ENCODE measurements at regions not wholly inside any gene's neighbourhood (a gene's known extent, or its start where the extent isn't known, plus 50 kb on each side); places are given as distances from the start of the nearest gene placed in this dataset.

GRCh38 chr1:232687304-232687703 lies 57.4 kb upstream of the SIPA1L2 start:
- H3K27me3 ChIP-seq (ENCODE audit: control insufficient read depth, insufficient read depth, low read length), result no peaks in the 10 kb centered on the region
- no peak overlapping the region for H3K9ac ChIP-seq (ENCODE audit: insufficient read depth, low read length)

GRCh38 chr1:232687728-232688127 lies 57.8 kb upstream of the SIPA1L2 start:
- Histone ChIP-seq H2AFZ (ENCODE audit: low read length) (no peak overlapping the region), H3K36me3 (ENCODE audit: control insufficient read depth, insufficient read depth, low read length) (no peaks in the 10 kb centered on the region), H3K9me3 (ENCODE audit: control insufficient read depth, insufficient read depth, low read depth, low read length) (no peaks in the 10 kb centered on the region), H4K20me1 (ENCODE audit: control insufficient read depth, extremely low read depth, insufficient read depth, low read length) (no peaks in the 10 kb centered on the region), H3K27ac (ENCODE audit: insufficient read depth, low read length) (no peak overlapping the region), H3K4me2 (ENCODE audit: extremely low read depth, insufficient read depth, low read length) (no peak overlapping the region), H3K9ac (ENCODE audit: insufficient read depth, low read length) (no peak overlapping the region), H3K27me3 (ENCODE audit: control insufficient read depth, insufficient read depth, low read length) (no peaks in the 10 kb centered on the region), H3K4me3 (replicated peaks in 1 of 4; ENCODE audit: control extremely low read depth in 1 of 4, insufficient read depth in 1 of 4, low read depth in 3 of 4, low read length in 4 of 4) (no peak overlapping the region), H3K4me1 (ENCODE audit: control insufficient read depth, extremely low read depth, insufficient read depth, low read length) (no peaks in the 10 kb centered on the region), H3K79me2 (ENCODE audit: control insufficient read depth, insufficient read depth, low read length) (no peaks in the 10 kb centered on the region)
- TF ChIP-seq EZH2 (IDR thresholded peaks at IDR 0.05; ENCODE audit: low read length, missing control alignments), result no peak
- no peak for TF ChIP-seq CTCF (conservative IDR thresholded peaks at IDR 0.05 in 1 of 2, IDR thresholded peaks at IDR 0.05 in 1 of 2; ENCODE audit: low read depth in 1 of 2, low read length in 2 of 2)
- no peak for DNase-seq (ENCODE audit: low read depth in 2 of 2)

More at GRCh38 chr1:232687304-232687703, 57.4 kb upstream of the SIPA1L2 start:
- no peak for DNase-seq (ENCODE audit: low read depth in 2 of 2)
- Histone ChIP-seq H3K9me3 (ENCODE audit: control insufficient read depth, insufficient read depth, low read depth, low read length) (no peaks in the 10 kb centered on the region), H4K20me1 (ENCODE audit: control insufficient read depth, extremely low read depth, insufficient read depth, low read length) (no peaks in the 10 kb centered on the region), H3K36me3 (ENCODE audit: control insufficient read depth, insufficient read depth, low read length) (no peaks in the 10 kb centered on the region), H3K79me2 (ENCODE audit: control insufficient read depth, insufficient read depth, low read length) (no peaks in the 10 kb centered on the region), H2AFZ (ENCODE audit: low read length) (no peak overlapping the region), H3K4me2 (ENCODE audit: extremely low read depth, insufficient read depth, low read length) (no peak overlapping the region), H3K4me3 (replicated peaks in 1 of 4; ENCODE audit: control extremely low read depth in 1 of 4, insufficient read depth in 1 of 4, low read depth in 3 of 4, low read length in 4 of 4) (no peak overlapping the region), H3K4me1 (ENCODE audit: control insufficient read depth, extremely low read depth, insufficient read depth, low read length) (no peaks in the 10 kb centered on the region), H3K27ac (ENCODE audit: insufficient read depth, low read length) (no peak overlapping the region)
- TF ChIP-seq CTCF (conservative IDR thresholded peaks at IDR 0.05 in 1 of 2, IDR thresholded peaks at IDR 0.05 in 1 of 2; ENCODE audit: low read depth in 1 of 2, low read length in 2 of 2) (no peak), EZH2 (IDR thresholded peaks at IDR 0.05; ENCODE audit: low read length, missing control alignments) (no peak)

DNA sequence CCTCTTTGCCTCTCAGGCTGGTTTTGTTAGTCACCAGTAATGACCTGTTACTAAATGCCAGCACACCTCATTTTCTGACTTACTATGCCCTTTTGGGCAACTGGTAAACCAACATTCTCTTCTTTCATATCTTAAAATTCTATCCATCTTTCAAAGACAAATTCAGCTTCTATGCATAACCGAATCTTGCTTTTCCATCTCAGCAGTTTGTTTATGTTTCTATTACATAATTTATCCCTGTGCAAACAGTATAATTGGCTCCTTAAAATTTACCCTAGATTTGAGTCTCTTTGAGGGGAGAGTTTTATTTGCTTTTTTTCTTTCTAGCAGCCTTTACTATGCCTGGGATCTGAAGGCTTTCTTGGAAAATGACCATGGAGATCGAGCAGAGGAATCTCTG lies 58.5 kb upstream of the SIPA1L2 start:
- no peaks in the 10 kb centered on the region for H3K79me2 ChIP-seq (ENCODE audit: control insufficient read depth, insufficient read depth, low read length)
- H4K20me1 ChIP-seq (ENCODE audit: control insufficient read depth, extremely low read depth, insufficient read depth, low read length), result no peaks in the 10 kb centered on the region
- no peak overlapping the region for H3K4me2 ChIP-seq (ENCODE audit: extremely low read depth, insufficient read depth, low read length)
- no peaks in the 10 kb centered on the region for H3K27me3 ChIP-seq (ENCODE audit: control insufficient read depth, insufficient read depth, low read length)
- no peaks in the 10 kb centered on the region for H3K36me3 ChIP-seq (ENCODE audit: control insufficient read depth, insufficient read depth, low read length)
- H3K9me3 ChIP-seq (ENCODE audit: control insufficient read depth, insufficient read depth, low read depth, low read length), result no peaks in the 10 kb centered on the region
- H3K4me3 ChIP-seq (replicated peaks in 1 of 4; ENCODE audit: control extremely low read depth in 1 of 4, insufficient read depth in 1 of 4, low read depth in 3 of 4, low read length in 4 of 4), result no peak overlapping the region
- DNase-seq (ENCODE audit: low read depth in 2 of 2), result no peak
- H2AFZ ChIP-seq (ENCODE audit: low read length), result no peak overlapping the region
- no peak overlapping the region for H3K9ac ChIP-seq (ENCODE audit: insufficient read depth, low read length)
- no peaks in the 10 kb centered on the region for H3K4me1 ChIP-seq (ENCODE audit: control insufficient read depth, extremely low read depth, insufficient read depth, low read length)
- no peak for TF ChIP-seq EZH2 (IDR thresholded peaks at IDR 0.05; ENCODE audit: low read length, missing control alignments)
- TF ChIP-seq CTCF (conservative IDR thresholded peaks at IDR 0.05 in 1 of 2, IDR thresholded peaks at IDR 0.05 in 1 of 2; ENCODE audit: low read depth in 1 of 2, low read length in 2 of 2), result no peak
- no peak overlapping the region for H3K27ac ChIP-seq (ENCODE audit: insufficient read depth, low read length)

All from fibroblast of lung (primary cell).